Keratinocyte (primary cell): ENCODE measurements at regions not wholly inside any gene's neighbourhood (a gene's known extent, or its start where the extent isn't known, plus 50 kb on each side); places are given as distances from the start of the nearest gene placed in this dataset.

Experiments
- DNase-seq: peaks from one replicate; pipeline ENCODE4 v3.0.0-alpha.2; 2011; ENCODE audit warnings: low read depth, missing footprints, low spot score
- FAIRE-seq: peaks from 2 replicates; lab custom pipeline; 2011; peaks lifted over from hg19 to GRCh38; lab: Jason Lieb, UNC
- H2AFZ ChIP-seq: 2 replicates; pipeline ENCODE4 v1.6.0; 2012; ENCODE audit warnings: low read length, control low read depth, inconsistent platforms; ENCODE audit not compliant: control insufficient read depth
- H3K27ac ChIP-seq: 2 replicates; pipeline ENCODE4 v1.5.1; 2011; ENCODE audit warnings: low read length; ENCODE audit not compliant: control insufficient read depth, insufficient read depth
- H3K27me3 ChIP-seq: 3 replicates; pipeline ENCODE4 v1.6.0; 2011; ENCODE audit warnings: low read length; ENCODE audit not compliant: control insufficient read depth, insufficient read depth; ENCODE audit errors: extremely low read depth
- H3K36me3 ChIP-seq, 2 experiments: 2 replicates in 1 of 2; 3 replicates in 1 of 2; pipeline ENCODE4 v1.5.1; 2011; ENCODE audit warnings: low read length in 2 of 2, mild to moderate bottlenecking in 1 of 2; ENCODE audit not compliant: control insufficient read depth in 2 of 2, insufficient read depth in 2 of 2; ENCODE audit errors: extremely low read depth in 1 of 2
- H3K4me1 ChIP-seq: 3 replicates; pipeline ENCODE4 v1.5.1; 2011; ENCODE audit warnings: low read length; ENCODE audit not compliant: control insufficient read depth, insufficient read depth; ENCODE audit errors: extremely low read depth
- H3K4me2 ChIP-seq: 3 replicates; pipeline ENCODE4 v1.6.0; 2011; ENCODE audit warnings: low read depth, low read length; ENCODE audit not compliant: control insufficient read depth, insufficient read depth; ENCODE audit errors: extremely low read depth
- H3K4me3 ChIP-seq, 3 experiments: fragments of 200-600 bp in 1 of 3; sonication (generic) in 1 of 3; 2 replicates in 2 of 3; 3 replicates in 1 of 3; pipeline ENCODE4 v1.5.1; 2011 to 2016; ENCODE audit warnings: low read length in 3 of 3, mild to moderate bottlenecking in 3 of 3, control low read depth in 2 of 3, inconsistent platforms in 1 of 3, low read depth in 1 of 3, mixed read lengths in 1 of 3, mixed run types in 1 of 3, moderate library complexity in 1 of 3; ENCODE audit not compliant: control insufficient read depth in 2 of 3, insufficient read depth in 2 of 3; ENCODE audit errors: extremely low read depth in 1 of 3
- H3K79me2 ChIP-seq: 2 replicates; pipeline ENCODE4 v1.6.0; 2012; ENCODE audit warnings: low read length; ENCODE audit not compliant: control insufficient read depth, insufficient read depth
- H3K9ac ChIP-seq: 3 replicates; pipeline ENCODE4 v1.6.0; 2011; ENCODE audit warnings: low read length; ENCODE audit not compliant: control insufficient read depth, insufficient read depth; ENCODE audit errors: extremely low read depth
- H3K9me1 ChIP-seq: 3 replicates; pipeline ENCODE4 v1.6.0; 2011; ENCODE audit warnings: low read length; ENCODE audit not compliant: control insufficient read depth, insufficient read depth; ENCODE audit errors: extremely low read depth
- H3K9me3 ChIP-seq: 2 replicates; pipeline ENCODE4 v1.5.1; 2012; ENCODE audit warnings: low read depth, low read length; ENCODE audit not compliant: control insufficient read depth
- H4K20me1 ChIP-seq: 3 replicates; pipeline ENCODE4 v1.6.0; 2011; ENCODE audit warnings: low read length; ENCODE audit not compliant: control insufficient read depth, insufficient read depth; ENCODE audit errors: extremely low read depth
- CTCF ChIP-seq, 3 experiments: IDR thresholded peaks in 1 of 3; conservative IDR thresholded peaks in 1 of 3; optimal IDR thresholded peaks in 1 of 3; 2 replicates in 2 of 3; 3 replicates in 1 of 3; pipeline versions ENCODE3 to v1.5.1; 2011; ENCODE audit warnings: low read length in 3 of 3, mild to moderate bottlenecking in 3 of 3, moderate library complexity in 2 of 3, control low read depth in 1 of 3, inconsistent platforms in 1 of 3; ENCODE audit not compliant: insufficient read depth in 2 of 3; ENCODE audit errors: extremely low read depth in 1 of 3
- EZH2 ChIP-seq: IDR thresholded peaks from one replicate; pipeline ENCODE4 v1.6.1; 2012; ENCODE audit warnings: inconsistent platforms, mild to moderate bottlenecking, low read length, moderate library complexity
- dilution Hi-C: fragments of 300-500 bp; cut with MboI; formaldehyde crosslinking; loops from one replicate; pipeline ENCODE4 v1.7.0; 2020; ENCODE audit warnings: low sequenced_read_pairs; ENCODE audit not compliant: extremely low pct_ligation_motif_present

- FAIRE-seq (no peak), DNase-seq (no peak)
- Histone ChIP-seq H3K4me1 (no peaks in the 10 kb centered on the region), H3K9ac (no peak overlapping the region), H3K4me2 (no peak overlapping the region), H3K27ac (no peak overlapping the region), H3K36me3 (no peaks in the 10 kb centered on the region), H3K9me1 (no peaks in the 10 kb centered on the region), H3K4me3 (no peak overlapping the region), H4K20me1 (no peaks in the 10 kb centered on the region), H3K27me3 (no peaks in the 10 kb centered on the region), H3K9me3 (no peaks in the 10 kb centered on the region), H3K79me2 (no peaks in the 10 kb centered on the region), H2AFZ (no peak overlapping the region)
- dilution Hi-C loops = no loop called here
- TF ChIP-seq CTCF (optimal IDR thresholded peaks at IDR 0.05 in 1 of 3, IDR thresholded peaks at IDR 0.05 in 1 of 3, conservative IDR thresholded peaks at IDR 0.05 in 1 of 3; ENCODE audit: extremely low read depth in 1 of 3, insufficient read depth in 2 of 3, low read length in 3 of 3) (no peak), EZH2 (no peak)
Measured at GRCh38 chr1:80385650-80386049, 1379.1 kb upstream of the ADGRL4 start.

GRCh38 chr1:80384959-80385358, 1378.4 kb upstream of the ADGRL4 start:
- Histone ChIP-seq H3K36me3 (no peaks in the 10 kb centered on the region), H4K20me1 (no peaks in the 10 kb centered on the region), H3K79me2 (no peaks in the 10 kb centered on the region), H3K9me3 (no peaks in the 10 kb centered on the region), H3K9me1 (no peaks in the 10 kb centered on the region), H3K4me1 (no peaks in the 10 kb centered on the region), H3K4me3 (no peak overlapping the region), H3K4me2 (no peak overlapping the region), H2AFZ (no peak overlapping the region), H3K27ac (no peak overlapping the region), H3K9ac (no peak overlapping the region), H3K27me3 (no peaks in the 10 kb centered on the region)
- DNase-seq = no peak
- dilution Hi-C loops = no loop called here
- TF ChIP-seq CTCF (optimal IDR thresholded peaks at IDR 0.05 in 1 of 3, IDR thresholded peaks at IDR 0.05 in 1 of 3, conservative IDR thresholded peaks at IDR 0.05 in 1 of 3; ENCODE audit: extremely low read depth in 1 of 3, insufficient read depth in 2 of 3, low read length in 3 of 3) = no peak
- TF ChIP-seq EZH2 = no peak
- no peak for FAIRE-seq
